Left lung (tissue), 4 donors: ENCODE measurements at regions not wholly inside any gene's neighbourhood (a gene's known extent, or its start where the extent isn't known, plus 50 kb on each side); places are given as distances from the start of the nearest gene placed in this dataset.

ENCODE experiments used
- ATAC-seq: fragments of 200-7000 bp; cut with Tn5 transposase; one replicate; pipeline ENCODE4 v1.9.1; 2020; ENCODE audit warnings: moderate library complexity
- DNase-seq, 4 donors: peaks; one replicate each; pipeline ENCODE4 v3.0.0-alpha.2; 2013 to 2020
- H3K27ac ChIP-seq, 2 donors: fragments of 200-600 bp; sonication (generic) in 1 of 2; one replicate each; pipeline versions ENCODE4 v1.5.0 to v1.8.0; 2020 to 2021
- H3K27me3 ChIP-seq, 2 donors: fragments of 200-600 bp; sonication (generic) in 1 of 2; one replicate each; pipeline versions ENCODE4 v1.5.0 to v1.8.0; 2020 to 2021
- H3K36me3 ChIP-seq, 2 donors: fragments of 200-600 bp; sonication (generic) in 1 of 2; one replicate each; pipeline versions ENCODE4 v1.5.0 to v1.8.0; 2020 to 2021
- H3K4me1 ChIP-seq, 2 donors: fragments of 200-600 bp; one replicate each; pipeline ENCODE4 v1.8.0; 2021
- H3K4me3 ChIP-seq, 2 donors: fragments of 200-600 bp; sonication (generic) in 1 of 2; one replicate each; pipeline versions ENCODE4 v1.5.0 to v1.8.0; 2020 to 2021; ENCODE audit warnings: mild to moderate bottlenecking in 1 of 2
- H3K9me3 ChIP-seq, 2 donors: fragments of 200-600 bp; sonication (generic) in 1 of 2; one replicate each; pipeline versions ENCODE4 v1.5.0 to v1.8.0; 2020 to 2021
- CTCF ChIP-seq, 2 donors: fragments of 200-600 bp; sonication (generic) in 1 of 2; IDR thresholded peaks; one replicate each; pipeline versions ENCODE4 v1.5.0 to v1.8.0; 2021; ENCODE audit warnings: antibody characterized with exemption in 2 of 2
- intact Hi-C, 2 donors: fragments of 100-400 bp; cut with DNase I; formaldehyde crosslinking; loops; one replicate each; pipeline versions ENCODE4 v1.11.2 to v1.14.2; 2022
- donor health status: DM: no; HTN: yes; CAD: no.
- donor health status: DM: no; HTN: no; CAD: no.

DNA sequence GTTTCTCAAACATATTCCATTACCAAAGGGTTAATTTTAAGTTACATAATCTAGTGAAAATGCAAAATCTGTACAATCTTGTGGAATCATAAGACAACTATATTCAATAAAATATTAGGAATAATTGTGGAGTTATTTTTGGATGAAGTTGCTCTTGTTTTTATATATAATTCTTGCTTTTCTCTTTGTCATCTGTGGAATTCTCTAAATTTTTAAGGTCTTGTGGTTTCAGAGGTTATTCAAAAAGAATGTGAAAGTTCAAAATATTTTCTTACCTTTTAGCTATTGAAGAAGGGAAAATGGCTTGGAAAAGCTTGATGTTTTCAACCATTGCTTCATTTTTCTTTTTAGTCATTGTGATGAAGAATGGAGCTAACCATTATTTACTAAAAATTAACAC is 552.1 kb downstream of the TFEC start:
- no peak overlapping the region for H3K4me3 ChIP-seq
- H3K36me3 ChIP-seq, result no peaks in the 10 kb centered on the region
- intact Hi-C loops, result no loop called here
- ATAC-seq (no peak), DNase-seq (no peak)
- no peaks in the 10 kb centered on the region for H3K9me3 ChIP-seq
- H3K27ac ChIP-seq, result no peak overlapping the region
- TF ChIP-seq CTCF (IDR thresholded peaks at IDR 0.05), result no peak
- peaks cover 12 to 32% of the 10 kb centered on the region in 2 donors for H3K27me3 ChIP-seq
- H3K4me1 ChIP-seq, result no peaks in the 10 kb centered on the region

- no peaks in the 10 kb centered on the region for H3K36me3 ChIP-seq
- DNase-seq (peak; percentile 32 to 73 (median 57)), ATAC-seq (peak; percentile 75)
- no peak overlapping the region for H3K27ac ChIP-seq
- no peaks in the 10 kb centered on the region for H3K9me3 ChIP-seq
- H3K4me1 ChIP-seq, result no peaks in the 10 kb centered on the region
- intact Hi-C loops, result no loop called here
- H3K27me3 ChIP-seq, result peaks cover 12 to 32% of the 10 kb centered on the region in 2 donors
- peak overlapping the region; percentile 13 to 17 for H3K4me3 ChIP-seq
- TF ChIP-seq CTCF (IDR thresholded peaks at IDR 0.05), result no peak
Measured at GRCh38 chr7:115477193-115477651, 553.3 kb downstream of the TFEC start.

GRCh38 chr7:115476671-115477181 is 553.8 kb downstream of the TFEC start:
- Histone ChIP-seq H3K27ac (no peak overlapping the region), H3K36me3 (no peaks in the 10 kb centered on the region), H3K27me3 (peaks cover 12 to 32% of the 10 kb centered on the region in 2 donors), H3K4me3 (peak overlapping the region; percentile 13 to 17), H3K4me1 (no peaks in the 10 kb centered on the region), H3K9me3 (no peaks in the 10 kb centered on the region)
- intact Hi-C loops, result no loop called here
- DNase-seq (peak in 2 of 4 donors; percentile 30 to 40), ATAC-seq (no peak)
- TF ChIP-seq CTCF (IDR thresholded peaks at IDR 0.05), result no peak

DNA sequence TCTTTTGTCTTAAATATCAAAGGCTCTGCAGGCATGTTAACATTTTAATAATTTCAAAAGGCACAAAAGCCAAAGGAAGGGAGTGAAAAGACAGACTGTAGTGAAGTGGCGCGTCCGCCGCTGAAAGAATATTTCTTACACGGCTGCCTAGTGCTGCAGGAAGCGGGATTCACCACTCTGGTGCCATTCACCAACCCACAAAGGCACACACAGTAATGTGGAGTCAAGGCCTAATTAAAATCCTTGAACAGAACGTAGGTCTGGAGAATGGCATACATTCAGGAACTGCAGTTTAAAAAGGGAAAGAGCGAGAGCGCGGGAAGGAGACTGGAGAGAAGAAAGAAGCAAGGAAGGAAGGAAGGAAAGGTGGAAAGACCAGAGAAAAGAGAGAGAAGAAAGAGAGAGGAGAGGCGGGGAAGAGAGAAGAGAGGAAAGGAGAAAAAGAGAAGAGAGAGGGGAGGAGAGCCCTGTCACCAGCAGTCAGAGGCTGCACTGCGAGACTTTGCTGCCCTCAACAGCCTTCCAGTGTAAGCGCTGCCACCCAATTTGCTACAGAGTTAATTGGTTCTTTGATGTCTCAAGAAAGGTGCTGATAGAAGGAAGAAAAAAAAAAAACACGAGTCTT is 554.0 kb downstream of the MDFIC start:
- no peaks in the 10 kb centered on the region for H3K4me1 ChIP-seq
- peaks cover 12 to 32% of the 10 kb centered on the region in 2 donors for H3K27me3 ChIP-seq
- DNase-seq, result peak in 1 of 4 donors; percentile 24
- no peaks in the 10 kb centered on the region for H3K9me3 ChIP-seq
- no peak overlapping the region for H3K27ac ChIP-seq
- H3K4me3 ChIP-seq, result no peak overlapping the region
- H3K36me3 ChIP-seq, result no peaks in the 10 kb centered on the region
- intact Hi-C loops, result no loop called here
- no peak for TF ChIP-seq CTCF (IDR thresholded peaks at IDR 0.05)
- no peak for ATAC-seq

DNA sequence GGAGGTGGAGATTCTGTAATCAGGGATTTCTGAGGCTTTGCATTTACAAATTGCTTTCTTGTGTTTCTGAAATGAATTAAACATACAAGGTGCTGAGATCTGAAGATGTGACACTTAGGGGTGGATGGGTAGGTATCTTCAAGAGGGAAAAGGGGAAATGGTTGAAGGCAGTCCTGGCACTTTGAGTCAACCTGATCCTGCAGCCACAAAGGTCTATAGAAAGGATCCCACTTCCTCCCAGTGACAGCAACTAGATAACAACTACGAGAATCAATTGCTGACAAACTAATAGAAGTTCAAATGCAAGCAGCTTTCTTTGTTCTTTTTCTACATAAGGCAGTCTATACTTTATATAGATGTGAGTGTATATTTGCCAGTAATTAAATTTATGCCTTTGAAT is 553.3 kb downstream of the MDFIC start:
- no peak for ATAC-seq
- Histone ChIP-seq H3K9me3 (no peaks in the 10 kb centered on the region), H3K4me1 (no peaks in the 10 kb centered on the region), H3K36me3 (no peaks in the 10 kb centered on the region), H3K4me3 (no peak overlapping the region), H3K27ac (no peak overlapping the region), H3K27me3 (peaks cover 12 to 32% of the 10 kb centered on the region in 2 donors)
- TF ChIP-seq CTCF (IDR thresholded peaks at IDR 0.05), result no peak
- DNase-seq, result no peak
- intact Hi-C loops, result no loop called here
